TTC549 (cell line): ENCODE measurements at regions not wholly inside any gene's neighbourhood (a gene's known extent, or its start where the extent isn't known, plus 50 kb on each side); places are given as distances from the start of the nearest gene placed in this dataset.

Experiments
- FAIRE-seq: peaks from 2 replicates; lab custom pipeline; 2012; peaks lifted over from hg19 to GRCh38; lab: Jason Lieb, UNC

DNA sequence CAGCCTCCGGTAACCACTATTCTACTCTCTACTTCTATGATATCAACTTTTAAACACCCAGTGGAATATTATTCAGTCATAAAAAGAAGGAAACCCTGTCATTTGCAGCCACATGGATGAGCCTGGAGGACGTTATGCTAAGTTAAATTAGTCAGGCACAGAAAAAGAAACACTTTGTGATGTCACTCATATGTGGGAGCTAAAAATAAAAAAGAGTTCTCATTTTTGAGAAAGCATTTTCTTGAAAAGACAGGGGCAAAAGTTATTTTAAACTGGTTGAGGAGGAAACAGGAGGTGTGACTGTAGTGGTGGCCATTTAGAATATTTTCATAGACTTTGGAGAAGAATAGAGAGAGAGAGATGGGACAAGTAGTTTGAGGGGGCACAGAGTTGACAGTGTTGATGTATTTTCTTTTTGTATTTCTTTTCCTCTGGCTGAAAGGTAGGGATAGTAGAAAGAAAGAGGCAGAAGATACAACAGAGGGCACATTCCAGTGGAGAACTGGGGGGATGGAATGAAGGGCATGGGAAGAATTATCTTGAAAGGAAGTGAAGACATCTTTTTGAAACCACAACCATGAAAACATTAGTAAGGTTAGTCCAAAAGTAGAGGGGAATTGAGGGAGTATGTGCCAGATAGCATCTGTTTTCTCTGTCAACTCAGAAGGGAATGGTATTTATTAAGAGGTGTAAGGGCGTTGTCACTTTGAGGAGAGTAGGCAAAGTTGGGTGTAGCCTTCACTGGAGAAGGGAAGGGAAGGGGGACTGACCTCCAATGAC is 181.3 kb upstream of the GMDS start:
- no peak for FAIRE-seq

DNA sequence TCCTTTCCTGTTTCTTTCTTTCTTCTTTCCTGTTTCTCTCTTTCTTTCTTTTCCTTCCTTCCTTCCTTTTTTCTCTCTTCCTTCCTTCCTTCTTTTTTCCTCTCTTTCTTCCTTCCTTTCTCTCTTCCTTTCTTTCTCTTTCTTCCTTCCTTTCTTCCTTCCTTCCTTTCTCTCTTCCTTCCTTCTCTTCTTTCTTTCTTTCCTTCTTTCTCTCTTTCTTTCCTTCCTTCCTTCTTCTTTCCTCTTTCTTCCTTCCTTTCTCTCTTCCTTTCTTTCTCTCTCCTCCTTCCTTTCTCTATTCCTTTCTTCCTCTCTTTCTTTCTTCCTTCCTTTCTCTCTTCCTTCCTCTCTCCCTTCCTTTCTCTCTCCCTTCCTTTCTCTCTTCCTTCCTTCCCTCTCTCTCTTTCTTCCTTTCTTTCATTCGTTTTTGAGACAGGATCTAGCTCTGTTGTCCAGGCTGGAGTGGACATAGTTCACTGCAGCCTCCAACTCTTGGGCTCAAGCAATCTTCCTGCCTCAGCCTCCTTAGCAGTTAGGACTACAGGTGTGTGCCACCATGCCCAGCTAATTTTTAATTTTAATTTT is 170.8 kb upstream of the GMDS start:
- FAIRE-seq = no peak

- no peak for FAIRE-seq
These were observed 169.6 kb upstream of the GMDS start for GRCh38 chr6:2414885-2415547.

GRCh38 chr6:2412731-2413130 is 167.3 kb upstream of the GMDS start:
- no peak for FAIRE-seq

GRCh38 chr6:2410656-2411380 is 165.4 kb upstream of the GMDS start:
- no peak for FAIRE-seq

DNA sequence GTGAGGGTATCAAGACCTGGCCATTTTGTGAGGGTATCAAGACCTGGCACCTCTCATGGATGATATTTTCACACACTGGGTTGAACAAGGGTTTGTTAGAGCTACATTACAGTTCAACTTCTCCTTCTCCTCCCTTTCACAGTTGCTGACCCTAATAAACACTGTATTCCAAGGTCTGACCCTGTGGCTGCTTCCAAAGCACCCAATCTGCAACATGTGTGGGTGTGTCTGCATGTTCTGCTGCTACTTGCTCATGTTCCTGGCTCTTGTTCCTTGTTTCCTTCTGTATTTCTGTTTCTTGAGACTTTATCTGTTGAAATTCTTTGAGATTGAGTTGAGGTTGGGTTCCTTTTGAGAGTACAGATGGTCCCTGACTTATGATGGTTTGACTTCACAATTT is 162.1 kb upstream of the GMDS start:
- FAIRE-seq = no peak

DNA sequence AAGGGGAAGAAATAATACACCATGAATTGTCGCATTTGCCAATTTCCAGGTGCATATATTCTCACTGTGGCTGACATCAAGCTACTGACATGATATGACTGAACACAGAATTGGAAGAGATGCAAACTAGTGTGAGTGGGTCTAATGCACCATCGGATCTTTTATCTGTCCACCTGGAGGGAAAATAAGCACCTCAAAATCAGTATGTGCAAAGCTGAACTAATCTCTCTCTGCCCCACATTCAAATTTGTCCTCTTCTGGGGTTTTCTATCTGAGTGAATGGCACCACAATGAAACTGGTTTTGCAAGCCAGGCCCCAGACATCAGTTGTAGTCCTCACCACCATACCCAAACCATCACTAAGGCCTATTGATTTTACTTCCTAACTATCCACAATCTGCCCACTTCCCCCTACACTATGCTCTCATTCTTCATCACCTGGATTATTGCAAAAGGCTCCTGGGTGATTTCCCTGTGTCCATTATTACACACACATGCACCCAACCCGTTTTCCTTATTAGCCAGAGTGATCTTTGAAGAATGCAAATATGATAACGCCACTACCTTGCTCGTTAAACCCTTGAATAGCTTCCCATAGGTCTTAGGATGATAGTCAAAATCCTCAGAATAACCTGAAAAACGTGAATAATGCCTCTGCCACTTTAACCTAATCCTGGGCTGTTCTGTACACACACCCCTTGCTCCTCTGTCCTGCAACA is 159.0 kb upstream of the GMDS start:
- no peak for FAIRE-seq

DNA sequence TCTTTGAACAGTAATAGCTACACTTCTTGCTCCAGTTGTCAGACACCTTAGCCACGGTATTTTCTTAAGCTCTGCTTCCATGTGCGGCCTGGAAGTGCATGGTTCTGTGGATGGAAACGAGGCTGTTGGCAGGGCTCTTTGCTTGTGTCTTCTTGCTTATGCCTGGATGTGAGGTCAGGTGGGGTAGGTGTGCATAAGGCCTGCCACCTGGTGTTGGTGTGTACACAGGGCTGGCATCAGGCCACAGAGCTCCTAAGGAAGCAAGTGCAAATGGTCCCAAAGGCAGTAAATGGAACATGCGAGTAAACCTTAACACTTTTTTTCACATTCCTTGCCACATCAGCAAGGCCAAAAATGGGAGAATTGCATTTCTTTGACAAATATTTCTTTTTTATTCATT is 158.1 kb upstream of the GMDS start:
- no peak for FAIRE-seq

DNA sequence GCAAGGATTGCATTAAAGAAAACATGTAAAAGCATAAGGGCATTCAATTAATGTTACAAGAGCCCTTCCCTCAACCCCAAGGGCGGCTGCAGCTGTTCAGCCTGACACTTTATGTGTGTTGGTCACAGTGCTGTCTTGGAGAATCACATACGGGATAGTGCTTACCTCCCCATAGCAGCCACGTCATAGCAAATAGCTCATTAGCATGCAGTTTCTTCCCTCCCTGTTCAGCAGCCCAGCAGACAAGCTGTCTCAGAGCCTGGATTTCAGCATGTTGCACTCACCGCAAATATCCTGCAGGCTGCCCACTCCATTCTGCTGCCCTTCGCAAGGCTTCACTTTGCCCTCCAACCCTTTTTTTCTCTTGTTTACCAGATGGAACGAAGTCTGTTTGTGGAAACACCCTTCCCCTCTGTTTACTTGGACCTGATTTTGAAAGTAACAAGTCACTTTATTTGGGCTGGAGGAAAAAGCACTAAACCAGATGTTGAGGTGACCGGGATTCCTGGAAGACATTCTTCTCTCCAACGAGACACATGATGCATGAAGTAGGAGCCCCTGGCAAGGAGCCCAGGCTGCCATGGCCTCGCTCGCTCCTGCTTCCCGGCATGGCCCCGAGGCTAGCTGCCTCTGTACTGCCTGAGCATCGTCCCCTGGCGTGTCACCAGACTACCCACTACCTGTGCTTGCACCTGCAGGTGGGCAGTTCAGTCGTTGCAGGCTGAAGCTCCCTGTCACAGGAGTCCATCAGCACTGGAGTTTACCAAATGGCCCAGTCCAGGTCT is 151.6 kb upstream of the GMDS start:
- no peak for FAIRE-seq

DNA sequence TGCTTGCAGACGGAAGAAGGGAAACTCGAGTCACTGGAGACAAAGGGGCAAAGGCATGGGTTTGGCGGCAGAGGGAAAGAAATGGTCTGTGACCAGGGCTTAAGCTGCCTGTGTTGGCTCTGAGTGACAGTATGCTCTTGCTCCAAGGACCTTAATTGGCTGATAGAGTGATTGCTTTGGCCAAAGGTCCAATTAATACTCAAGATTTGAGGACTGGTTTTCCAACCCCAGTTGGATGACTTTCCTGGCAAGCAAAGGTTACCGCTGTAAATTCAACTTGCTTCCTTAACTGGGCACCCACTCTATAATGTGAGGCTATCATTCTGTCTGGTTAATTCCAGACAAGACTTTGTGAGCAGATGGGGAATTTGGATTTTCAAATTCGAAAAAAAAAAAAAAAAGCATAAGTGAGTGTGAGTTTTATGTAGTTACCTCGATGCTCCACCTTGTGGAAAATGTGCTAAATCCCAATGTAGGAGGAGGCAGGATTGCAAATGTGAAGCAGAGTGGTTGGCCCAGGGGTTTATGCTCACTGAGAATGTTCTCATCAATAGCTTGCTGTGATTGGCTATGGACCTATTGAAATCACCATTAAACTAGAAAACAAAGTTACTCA is 150.7 kb upstream of the GMDS start:
- FAIRE-seq = no peak

DNA sequence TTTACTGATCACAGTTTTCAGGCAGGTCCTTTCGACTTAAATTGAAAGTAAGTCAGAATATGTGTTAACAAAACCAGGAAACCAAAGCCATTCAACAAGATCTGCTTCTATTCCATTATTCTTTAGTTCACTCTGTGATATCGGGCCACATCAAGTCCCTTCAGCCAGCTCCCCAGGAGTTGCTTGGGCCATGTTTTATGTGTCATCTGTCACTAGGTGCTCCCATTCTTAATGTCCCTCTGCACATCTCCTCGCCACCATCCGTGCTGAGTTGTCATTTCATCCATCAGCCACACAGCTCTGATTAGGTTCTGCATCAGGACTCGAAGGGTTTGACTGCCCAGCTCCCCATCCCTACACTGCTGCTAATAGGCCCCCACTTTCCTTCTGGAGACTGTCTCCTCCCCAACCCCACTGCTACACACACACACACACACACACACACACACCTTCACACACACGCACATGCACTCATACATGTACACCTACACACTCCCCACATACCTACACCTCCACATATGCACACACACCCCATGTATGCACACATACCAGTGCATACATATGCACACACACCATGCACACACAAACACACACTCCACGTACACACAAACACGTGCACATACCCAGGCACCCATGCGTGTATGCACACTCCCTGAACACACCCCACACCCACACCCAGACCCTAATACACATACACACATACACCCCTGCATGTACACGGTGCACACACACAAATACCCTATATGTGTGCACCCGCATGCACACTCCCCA is 143.3 kb upstream of the GMDS start:
- FAIRE-seq = no peak

DNA sequence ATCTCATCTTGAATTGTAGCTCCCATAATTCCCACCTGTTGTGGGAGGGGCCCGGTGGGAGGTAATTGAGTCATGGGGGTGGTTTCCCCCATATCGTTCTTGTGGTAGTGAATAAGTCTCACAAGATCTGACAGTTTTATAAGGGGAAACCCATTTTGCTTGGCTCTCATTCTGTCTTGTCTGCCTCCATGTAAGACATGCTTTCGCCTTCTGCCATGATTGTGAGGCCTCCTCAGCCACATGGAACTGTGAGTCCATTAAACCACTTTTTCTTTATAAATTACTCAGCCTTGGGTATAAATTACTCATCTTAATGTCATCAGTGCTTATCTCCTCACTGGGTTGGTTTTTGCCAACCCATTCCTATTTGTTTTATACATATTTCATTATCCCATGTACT is 142.0 kb upstream of the GMDS start:
- FAIRE-seq = no peak

- FAIRE-seq = no peak
These were observed 140.1 kb upstream of the GMDS start for GRCh38 chr6:2385471-2385983.

DNA sequence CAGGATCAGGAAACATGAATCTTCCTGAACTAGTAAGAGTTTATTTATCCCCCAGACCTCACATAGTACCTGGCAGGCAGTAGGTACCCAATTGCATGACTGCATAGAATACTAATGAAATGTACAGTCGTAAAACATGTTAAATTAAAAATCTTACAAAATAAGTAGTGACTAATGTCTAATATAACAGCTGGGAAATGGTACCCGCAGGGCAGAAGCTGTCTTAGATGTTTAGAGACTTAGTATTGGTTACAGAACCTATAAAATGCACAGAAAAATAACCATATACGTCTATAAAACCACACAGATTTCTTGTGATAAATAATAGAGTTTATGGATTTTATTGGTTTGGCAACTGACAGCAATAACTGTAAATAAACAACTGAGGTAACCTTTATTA is 139.1 kb upstream of the GMDS start:
- FAIRE-seq = no peak

- FAIRE-seq = no peak
These were observed 136.7 kb upstream of the GMDS start for GRCh38 chr6:2381872-2382661.

DNA sequence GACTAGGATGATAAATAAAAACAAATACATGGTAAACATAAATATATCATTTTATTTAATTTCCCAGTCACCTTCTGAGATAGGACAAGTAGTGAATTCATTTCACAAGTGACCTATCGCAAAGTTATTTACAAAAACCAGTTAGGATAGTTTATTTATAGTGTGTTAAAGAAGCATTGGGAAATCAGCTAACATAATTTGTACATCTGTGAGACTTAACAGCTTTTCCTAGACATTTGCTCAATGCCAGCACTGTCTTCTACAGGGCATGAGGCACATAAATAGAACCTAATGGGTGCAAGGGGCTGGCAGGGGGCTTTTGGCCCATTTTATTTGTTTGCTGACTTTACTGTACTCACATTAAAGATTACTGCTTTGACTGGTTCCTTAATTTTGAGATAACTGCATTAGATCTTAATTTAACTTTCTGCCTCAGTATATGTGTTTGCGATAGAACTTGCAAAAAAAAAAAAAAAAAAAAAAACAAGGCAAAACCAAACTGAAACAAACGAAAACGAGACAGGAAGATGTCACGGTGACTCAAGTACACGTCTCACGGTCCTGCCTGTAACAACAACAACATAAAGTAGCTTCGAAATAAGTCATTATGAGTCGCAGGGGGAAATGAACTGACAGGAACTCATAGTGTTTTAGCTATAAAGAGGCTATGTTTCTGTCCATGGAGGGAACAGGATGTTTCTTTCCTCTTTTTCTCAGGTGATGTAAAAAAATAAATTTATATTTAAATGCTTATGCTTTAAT is 133.7 kb upstream of the GMDS start:
- FAIRE-seq = no peak

DNA sequence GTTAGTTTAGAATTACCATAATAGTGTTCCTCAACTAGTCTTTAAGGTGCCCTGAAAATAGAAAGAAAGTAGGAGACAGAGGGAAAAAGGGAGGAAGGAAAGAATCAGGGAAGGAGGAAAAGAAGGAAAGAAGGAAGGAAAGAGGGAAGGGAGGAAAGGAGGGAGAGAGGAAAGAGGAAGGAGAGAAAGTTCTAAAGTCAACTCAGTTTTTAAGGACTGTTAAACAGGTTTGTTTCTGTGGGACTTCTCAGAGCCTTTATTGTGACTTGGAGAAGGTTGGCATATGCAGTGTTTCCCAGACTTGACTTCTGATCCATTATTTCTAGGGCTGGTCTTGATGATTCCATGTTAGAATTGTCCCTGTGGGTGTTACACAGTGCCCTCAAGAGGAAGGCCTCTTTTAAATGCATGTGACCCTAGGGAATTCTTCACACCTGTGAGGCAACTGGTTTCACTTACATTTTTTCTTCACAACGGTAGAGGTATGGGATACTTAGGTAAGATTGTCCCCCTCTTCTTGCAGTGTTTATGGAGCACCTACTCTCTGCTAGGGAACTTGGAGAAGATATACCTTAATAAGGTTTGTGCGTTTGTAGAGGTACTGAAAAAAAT is 132.7 kb upstream of the GMDS start:
- FAIRE-seq = no peak
